H1 (cell line): ENCODE measurements at regions not wholly inside any gene's neighbourhood (a gene's known extent, or its start where the extent isn't known, plus 50 kb on each side); places are given as distances from the start of the nearest gene placed in this dataset.

Source experiments
- ATF3 ChIP-seq: IDR thresholded peaks from 2 replicates; pipeline ENCODE4 v1.6.1; 2011; ENCODE audit warnings: low read depth, mild to moderate bottlenecking, low read length; ENCODE audit not compliant: insufficient read depth
- SUZ12 ChIP-seq: fragments of 200-600 bp; sonication (generic); IDR thresholded peaks from 2 replicates; pipeline ENCODE4 v1.6.1; 2012; ENCODE audit warnings: mild to moderate bottlenecking, inconsistent platforms, low read length, moderate library complexity, mixed read lengths

- TF ChIP-seq SUZ12 (no peak), ATF3 (no peak)
- TF ChIP-seq, all 59 proteins: peak for 0
These were observed 403.9 kb upstream of the CELF2 start (continued) for GRCh38 chr10:10613656-10614244.
